K562 (cell line): ENCODE measurements at regions not wholly inside any gene's neighbourhood (a gene's known extent, or its start where the extent isn't known, plus 50 kb on each side); places are given as distances from the start of the nearest gene placed in this dataset.

ENCODE experiments used
- ATAC-seq: fragments of 200-7000 bp; cut with Tn5 transposase; 3 replicates; pipeline ENCODE4 v1.9.1; 2020; ENCODE audit warnings: moderate library complexity
- BruUV-seq: library from RNA; stranded (reverse); fragments of 400-500 nt; replicated peaks from 2 replicates; lab custom pipeline; 2021; lab: Mats Ljungman, UMichigan
- CTCF ChIA-PET: fragments of 300-600 bp; formaldehyde crosslinking; extraction: SDS; loops from one replicate; lab custom pipeline; 2021; ENCODE audit warnings: low intra/inter-chr PET ratio; lab: Yijun Ruan, JAX
- POLR2A ChIA-PET: fragments of 300-600, 350-650 bp; sonication (Branson Sonifier 250); formaldehyde crosslinking; extraction: SDS; loops from one replicate; lab custom pipeline; 2021; ENCODE audit warnings: antibody characterized with exemption, inconsistent platforms; lab: Yijun Ruan, JAX
- DNase-seq, 4 experiments: peaks; one replicate each; pipeline versions ENCODE4 v3.0.0 to v3.0.0-alpha.2; 2011 to 2018; ENCODE audit warnings: low spot score in 3 of 4, mixed read lengths in 3 of 4; ENCODE audit errors: extremely low read depth in 1 of 4
- FAIRE-seq: peaks from 2 replicates; lab custom pipeline; 2011; peaks lifted over from hg19 to GRCh38; lab: Jason Lieb, UNC
- H2AFZ ChIP-seq: 2 replicates; pipeline ENCODE4 v1.6.0; 2011; ENCODE audit warnings: low read depth, low read length, control low read depth, inconsistent platforms
- H3K27ac ChIP-seq: fragments of 200-600 bp; 3 replicates; pipeline ENCODE4 v1.8.0; 2011; ENCODE audit warnings: low read depth, mild to moderate bottlenecking, control low read depth, inconsistent platforms, low read length, moderate library complexity, mixed read lengths; ENCODE audit errors: extremely low read depth
- H3K27me3 ChIP-seq, 2 experiments: fragments of 300-600 bp in 1 of 2; 2 replicates in 1 of 2; 3 replicates in 1 of 2; pipeline versions ENCODE4 v1.6.0 to v1.8.0; 2011; ENCODE audit warnings: inconsistent platforms in 2 of 2, low read length in 2 of 2, mild to moderate bottlenecking in 1 of 2, mixed read lengths in 1 of 2, moderate library complexity in 1 of 2; ENCODE audit not compliant: control insufficient read depth in 2 of 2, insufficient read depth in 2 of 2
- H3K36me3 ChIP-seq: fragments of 300-600 bp; 3 replicates; pipeline ENCODE4 v1.8.0; 2011; ENCODE audit warnings: mild to moderate bottlenecking, low read length, inconsistent platforms; ENCODE audit not compliant: control insufficient read depth, insufficient read depth
- H3K4me1 ChIP-seq, 2 experiments: fragments of 200-600 bp in 1 of 2; replicated peaks in 1 of 2; 2 replicates in 1 of 2; 3 replicates in 1 of 2; pipeline versions ENCODE4 v1.5.1 to v1.8.0; 2011; ENCODE audit warnings: inconsistent platforms in 2 of 2, low read length in 2 of 2, mild to moderate bottlenecking in 1 of 2, mixed read lengths in 1 of 2, moderate library complexity in 1 of 2; ENCODE audit not compliant: control insufficient read depth in 2 of 2, insufficient read depth in 2 of 2
- H3K4me2 ChIP-seq: 2 replicates; pipeline ENCODE4 v1.6.1; 2011; ENCODE audit warnings: low read length, control low read depth, inconsistent platforms, mixed read lengths; ENCODE audit not compliant: insufficient read depth
- H3K4me3 ChIP-seq: fragments of 200-600 bp; sonication (generic), shearing (Covaris generic); 2 replicates; pipeline ENCODE4 v1.5.1; 2016; ENCODE audit warnings: control low read depth, inconsistent platforms
- H3K79me2 ChIP-seq: fragments of 200-600 bp; 3 replicates; pipeline ENCODE4 v1.8.0; 2011; ENCODE audit warnings: low read length, inconsistent platforms; ENCODE audit not compliant: control insufficient read depth, insufficient read depth
- H3K9ac ChIP-seq, 2 experiments: 2 replicates each; pipeline versions ENCODE4 v1.6.0 to v1.6.1; 2011; ENCODE audit warnings: low read depth in 2 of 2, low read length in 2 of 2, control low read depth in 1 of 2, inconsistent platforms in 1 of 2, mild to moderate bottlenecking in 1 of 2, mixed read lengths in 1 of 2; ENCODE audit not compliant: insufficient read depth in 1 of 2
- H3K9me1 ChIP-seq: one replicate; pipeline ENCODE4 v1.6.0; 2011; ENCODE audit warnings: inconsistent platforms, mild to moderate bottlenecking, low read length, moderate library complexity; ENCODE audit not compliant: control insufficient read depth, insufficient read depth
- H3K9me3 ChIP-seq: replicated peaks from 2 replicates; pipeline ENCODE4 v1.5.1; 2011; ENCODE audit warnings: low read depth, low read length, inconsistent platforms; ENCODE audit not compliant: control insufficient read depth, insufficient read depth
- H4K20me1 ChIP-seq: replicated peaks from 2 replicates; pipeline ENCODE4 v1.6.1; 2011; ENCODE audit warnings: low read length, inconsistent platforms, mixed read lengths; ENCODE audit not compliant: control insufficient read depth, insufficient read depth
- ARNT ChIP-seq, 2 experiments: fragments of 450-650 bp; IDR thresholded peaks; 2 replicates each; pipeline ENCODE4 v1.6.1; 2016; ENCODE audit warnings: mild to moderate bottlenecking in 1 of 2
- CAMTA2 ChIP-seq: fragments of 250-450 bp; sonication (Bioruptor Pico); conservative IDR thresholded peaks from 2 replicates; pipeline ENCODE4 v1.5.1; 2022
- EZH2 ChIP-seq: IDR thresholded peaks from 2 replicates; pipeline ENCODE4 v1.6.1; 2012; ENCODE audit warnings: low read depth, mild to moderate bottlenecking, inconsistent platforms, low read length, borderline replicate concordance
- HMG20B ChIP-seq: fragments of 250-450 bp; sonication (Bioruptor Pico); IDR thresholded peaks from 2 replicates; pipeline ENCODE4 v1.5.0; 2021; ENCODE audit warnings: mild to moderate bottlenecking
- HNRNPUL1 ChIP-seq: fragments of 200-400 bp; formaldehyde crosslinking; IDR thresholded peaks from 2 replicates; pipeline ENCODE4 v1.6.1; 2017; ENCODE audit warnings: low read length
- LARP7 ChIP-seq: fragments of 450-650 bp; IDR thresholded peaks from 2 replicates; pipeline ENCODE4 v1.6.1; 2016
- MCM3 ChIP-seq: fragments of 450-650 bp; IDR thresholded peaks from 2 replicates; pipeline ENCODE4 v1.6.1; 2016
- OTX1 ChIP-seq: fragments of 450-650 bp; formaldehyde crosslinking; IDR thresholded peaks from 2 replicates; pipeline ENCODE4 v1.4.0; 2022; ENCODE audit warnings: mild to moderate bottlenecking
- POLR2AphosphoS5 ChIP-seq: IDR thresholded peaks from 2 replicates; pipeline ENCODE4 v1.6.1; 2011; ENCODE audit warnings: mild to moderate bottlenecking, low read depth, low read length, moderate library complexity; ENCODE audit not compliant: control insufficient read depth, insufficient read depth
- PRPF4 ChIP-seq: fragments of 200-400 bp; formaldehyde crosslinking; IDR thresholded peaks from one replicate; pipeline ENCODE4 v1.6.1; 2017; ENCODE audit warnings: low read length, low read depth, mild to moderate bottlenecking; ENCODE audit not compliant: insufficient read depth, poor library complexity, severe bottlenecking
- SMC3 ChIP-seq: conservative IDR thresholded peaks from 2 replicates; pipeline ENCODE4 v1.6.1; 2011; ENCODE audit warnings: low read depth, low read length, improper control_type of control experiment; ENCODE audit not compliant: insufficient read depth
- TRIM24 ChIP-seq, 2 experiments: fragments of 450-650 bp; IDR thresholded peaks; 2 replicates each; pipeline ENCODE4 v1.6.1; 2016
- ZC3H8 ChIP-seq: fragments of 450-650 bp; IDR thresholded peaks from 2 replicates; pipeline ENCODE4 v1.6.1; 2017
- ZNF77 ChIP-seq: fragments of 250-450 bp; sonication (Bioruptor Pico); IDR thresholded peaks from 2 replicates; pipeline ENCODE4 v1.5.0; 2020
- WGBS: fragments of 100-300 bp; shearing (Covaris generic); methylation state at CpG from one replicate; pipeline ENCODE4 v1.1.6; 2016; ENCODE audit warnings: low coverage, mixed read lengths; ENCODE audit not compliant: insufficient coverage; ENCODE audit errors: missing lambda C conversion rate; 5-methylcytosine and 5-hydroxymethylcytosine counted together
- in situ Hi-C: fragments of 300-500 bp; cut with MboI; formaldehyde crosslinking; loops from 4 replicates; pipeline ENCODE4 v1.15.0; 2018; ENCODE audit warnings: inconsistent platforms, mixed read lengths
- intact Hi-C: fragments of 100-400 bp; cut with micrococcal nuclease; formaldehyde crosslinking; loops from 2 replicates; pipeline ENCODE4 v1.14.2; 2022
- TF ChIP-seq, protein P1 (sequence below): fragments of 450-650 bp; IDR thresholded peaks from 2 replicates; pipeline ENCODE4 v1.6.1; 2017; ENCODE audit warnings: mild to moderate bottlenecking, moderate library complexity

- Histone ChIP-seq H3K9me3 (no peaks in the 10 kb centered on the region), H3K79me2 (no peaks in the 10 kb centered on the region), H3K27me3 (no peaks in the 10 kb centered on the region), H3K36me3 (no peaks in the 10 kb centered on the region), H3K9me1 (no peaks in the 10 kb centered on the region), H2AFZ (no peak overlapping the region), H4K20me1 (no peaks in the 10 kb centered on the region), H3K27ac (no peak overlapping the region), H3K4me1 (no peaks in the 10 kb centered on the region), H3K4me2 (no peak overlapping the region), H3K4me3 (no peak overlapping the region), H3K9ac (no peak overlapping the region)
- ATAC-seq, result no peak
- BruUV-seq, result no TSS peak
- ChIA-PET POLR2A (no interaction called here), CTCF (no interaction called here)
- in situ Hi-C loops, result no loop called here
- FAIRE-seq, result no peak
- 2% methylated on average over 4 of the region's 4 CpGs for WGBS
- no peak for DNase-seq
- intact Hi-C loops, result no loop called here
- TF ChIP-seq EZH2 (no peak), LARP7 (no peak), OTX1 (no peak), HMG20B (CRISPR knock-in tag) (no peak), HNRNPUL1 (no peak), ZNF77 (CRISPR knock-in tag) (no peak)
- TF ChIP-seq, protein P1, sequence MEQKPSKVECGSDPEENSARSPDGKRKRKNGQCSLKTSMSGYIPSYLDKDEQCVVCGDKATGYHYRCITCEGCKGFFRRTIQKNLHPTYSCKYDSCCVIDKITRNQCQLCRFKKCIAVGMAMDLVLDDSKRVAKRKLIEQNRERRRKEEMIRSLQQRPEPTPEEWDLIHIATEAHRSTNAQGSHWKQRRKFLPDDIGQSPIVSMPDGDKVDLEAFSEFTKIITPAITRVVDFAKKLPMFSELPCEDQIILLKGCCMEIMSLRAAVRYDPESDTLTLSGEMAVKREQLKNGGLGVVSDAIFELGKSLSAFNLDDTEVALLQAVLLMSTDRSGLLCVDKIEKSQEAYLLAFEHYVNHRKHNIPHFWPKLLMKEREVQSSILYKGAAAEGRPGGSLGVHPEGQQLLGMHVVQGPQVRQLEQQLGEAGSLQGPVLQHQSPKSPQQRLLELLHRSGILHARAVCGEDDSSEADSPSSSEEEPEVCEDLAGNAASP, result no peak
Measured at GRCh38 chr4:153973942-153974341, 185.1 kb upstream of the SFRP2 start.

DNA sequence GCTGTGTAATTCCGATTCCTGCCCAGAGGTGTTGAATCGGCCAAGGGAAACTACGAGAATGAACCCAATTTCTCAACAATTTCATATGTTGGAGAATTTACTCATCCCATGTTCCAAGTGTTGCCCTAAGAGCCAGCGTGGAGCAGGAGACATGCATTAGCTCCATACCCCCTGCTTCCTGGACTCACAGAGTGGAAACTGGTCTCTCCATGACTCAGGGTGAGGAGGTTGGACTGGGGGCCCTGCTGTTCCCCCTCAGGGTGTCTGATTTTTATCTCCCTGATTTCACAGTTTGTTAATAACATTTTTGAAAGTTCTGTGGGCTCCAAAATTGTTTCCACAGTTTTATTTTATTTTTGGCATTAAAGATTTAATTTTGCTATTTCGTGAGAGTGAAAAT lies 183.0 kb upstream of the SFRP2 start:
- H3K9me3 ChIP-seq, result no peaks in the 10 kb centered on the region
- H3K27me3 ChIP-seq, result no peaks in the 10 kb centered on the region
- TF ChIP-seq SMC3 (no peak), TRIM24 (IDR thresholded peaks at IDR 0.05) (no peak), CAMTA2 (CRISPR knock-in tag) (no peak), POLR2AphosphoS5 (no peak), PRPF4 (no peak), MCM3 (no peak), ARNT (IDR thresholded peaks at IDR 0.05) (no peak), ZC3H8 (no peak)
- in situ Hi-C loops, result no loop called here
- DNase-seq, result no peak
- no peaks in the 10 kb centered on the region for H3K36me3 ChIP-seq
- WGBS, result 3% methylated on average over 5 of the region's 5 CpGs
- BruUV-seq, result no TSS peak
- no peak for FAIRE-seq
- no peaks in the 10 kb centered on the region for H3K9me1 ChIP-seq
- no peaks in the 10 kb centered on the region for H4K20me1 ChIP-seq
- H3K79me2 ChIP-seq, result no peaks in the 10 kb centered on the region
- H2AFZ ChIP-seq, result no peak overlapping the region
- ChIA-PET CTCF (no interaction called here), POLR2A (no interaction called here)
- H3K4me1 ChIP-seq, result no peaks in the 10 kb centered on the region
- no peak overlapping the region for H3K27ac ChIP-seq
- intact Hi-C loops, result no loop called here
- no peak overlapping the region for H3K4me3 ChIP-seq
- no peak for ATAC-seq
- no peak overlapping the region for H3K4me2 ChIP-seq
- no peak overlapping the region for H3K9ac ChIP-seq
